Renal cortical epithelial cell (primary cell): ENCODE measurements at regions not wholly inside any gene's neighbourhood (a gene's known extent, or its start where the extent isn't known, plus 50 kb on each side); places are given as distances from the start of the nearest gene placed in this dataset.

Source experiments
- DNase-seq: peaks from one replicate; pipeline ENCODE4 v3.0.0-alpha.2; 2011; ENCODE audit warnings: low read depth

DNA sequence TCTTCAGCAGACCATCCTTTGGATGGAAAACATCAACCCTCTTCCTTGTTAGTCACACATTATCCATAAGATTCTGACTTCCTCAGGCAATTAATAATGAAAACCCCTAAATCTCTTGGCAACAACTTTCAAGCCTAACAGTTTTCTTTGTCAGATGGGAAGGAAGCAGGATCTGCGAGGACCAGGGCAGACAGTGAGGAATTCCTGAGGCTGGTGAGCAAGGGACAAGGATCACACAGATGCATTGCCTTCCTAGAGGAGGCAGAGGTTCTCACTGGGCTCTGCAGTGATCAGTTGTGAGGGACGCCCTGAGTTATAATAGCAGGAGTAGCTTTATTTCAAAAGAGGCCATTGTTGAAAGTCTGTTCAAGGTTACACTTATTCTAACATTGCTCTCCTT is 195.4 kb downstream of the SLIT2 start:
- DNase-seq = no peak

DNA sequence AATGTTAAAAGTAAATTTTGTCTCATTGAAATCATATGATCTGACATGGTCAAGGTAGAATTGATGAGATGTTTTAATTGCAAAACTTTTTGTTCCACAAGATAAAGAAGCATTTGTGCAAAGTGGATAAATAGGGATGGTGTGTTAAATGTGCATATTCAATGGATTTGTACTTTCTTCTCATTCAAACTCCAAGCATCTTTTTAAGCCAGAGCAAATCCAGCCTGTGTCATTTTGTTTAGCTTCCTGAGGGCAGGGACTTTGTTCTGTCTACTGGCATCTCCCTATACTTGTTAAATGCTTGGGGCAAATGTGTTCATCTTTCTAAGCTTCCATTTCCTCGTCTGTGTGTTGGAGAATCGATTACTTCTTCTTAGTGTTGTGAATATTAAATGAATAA is 200.3 kb downstream of the SLIT2 start:
- DNase-seq = no peak

GRCh38 chr4:20454515-20454914 is 202.8 kb downstream of the SLIT2 start:
- no peak for DNase-seq

GRCh38 chr4:20456407-20456806 is 204.7 kb downstream of the SLIT2 start:
- DNase-seq = peak; percentile 51

DNA sequence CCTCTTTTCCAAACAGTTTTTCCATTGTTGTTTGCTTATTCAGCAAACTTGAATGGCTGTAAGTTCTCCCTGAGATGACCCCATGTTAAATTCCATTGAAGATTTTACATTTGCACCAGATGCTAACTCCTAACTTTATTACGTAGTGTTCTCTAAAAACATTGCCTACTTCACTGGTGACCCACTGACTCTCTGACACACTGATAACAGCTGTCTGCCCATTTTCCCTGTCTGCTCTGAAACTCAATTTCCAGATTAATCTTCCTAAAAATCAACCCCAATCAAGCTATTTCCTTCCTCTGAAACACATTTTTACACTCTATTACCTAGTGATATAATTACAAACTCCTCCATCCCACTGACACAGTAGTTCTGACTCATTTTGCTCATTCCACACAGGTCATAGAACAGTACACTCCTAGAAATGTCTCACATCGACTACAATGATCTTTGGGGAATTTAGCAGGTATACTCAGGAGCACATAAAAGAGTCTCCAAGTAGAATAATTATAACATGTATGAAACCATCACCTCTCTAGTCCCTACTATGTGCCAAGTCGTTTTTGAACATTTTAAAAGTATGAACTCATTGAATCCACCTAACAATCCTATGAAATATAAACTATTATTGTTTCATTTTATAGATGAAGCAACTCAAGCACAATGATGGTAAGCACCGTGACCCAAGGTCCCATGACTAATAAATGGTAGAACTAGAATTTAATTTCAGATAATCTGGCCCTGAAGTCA is 210.9 kb downstream of the SLIT2 start:
- peak; percentile 86 for DNase-seq

GRCh38 chr4:20463176-20463430 is 211.4 kb downstream of the SLIT2 start:
- DNase-seq = no peak

DNA sequence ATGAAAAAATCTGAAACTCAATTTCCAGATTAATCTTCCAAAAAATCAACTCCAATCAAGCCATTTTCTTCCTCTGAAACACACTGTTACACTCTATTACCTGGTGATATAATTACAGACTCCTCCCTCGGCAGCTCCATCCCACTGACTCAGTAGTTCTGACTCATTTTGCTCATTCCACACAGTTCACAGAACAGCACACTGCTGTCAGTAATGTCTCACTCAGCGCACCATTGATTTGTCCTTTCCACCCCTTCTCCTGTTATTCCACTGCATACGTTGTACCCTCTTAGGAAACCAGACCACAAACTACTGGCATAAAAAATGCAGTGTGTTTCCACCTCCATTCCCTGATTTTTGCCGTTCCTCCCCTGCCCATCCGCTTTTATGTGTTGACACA is 212.7 kb downstream of the SLIT2 start:
- DNase-seq = peak; percentile 97

DNA sequence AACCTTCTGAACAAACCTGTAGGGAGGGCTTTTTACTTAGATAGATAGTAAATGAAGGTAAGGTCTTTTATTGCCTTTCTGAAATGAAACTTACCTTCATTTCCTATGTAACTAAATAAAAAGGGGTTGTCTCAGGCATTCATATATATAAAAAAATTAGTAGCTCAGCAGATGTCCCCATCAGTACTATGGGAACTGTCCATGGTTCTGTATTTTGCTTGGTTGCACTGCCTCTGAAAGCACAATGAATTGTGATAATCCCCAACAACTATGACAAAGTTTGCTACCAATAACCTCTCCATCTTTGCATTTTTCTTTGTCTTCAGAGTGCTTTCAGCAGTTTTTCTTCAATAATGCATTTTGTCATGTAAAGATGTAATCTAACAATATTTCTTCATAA is 222.4 kb downstream of the SLIT2 start:
- DNase-seq = peak; percentile 25

DNA sequence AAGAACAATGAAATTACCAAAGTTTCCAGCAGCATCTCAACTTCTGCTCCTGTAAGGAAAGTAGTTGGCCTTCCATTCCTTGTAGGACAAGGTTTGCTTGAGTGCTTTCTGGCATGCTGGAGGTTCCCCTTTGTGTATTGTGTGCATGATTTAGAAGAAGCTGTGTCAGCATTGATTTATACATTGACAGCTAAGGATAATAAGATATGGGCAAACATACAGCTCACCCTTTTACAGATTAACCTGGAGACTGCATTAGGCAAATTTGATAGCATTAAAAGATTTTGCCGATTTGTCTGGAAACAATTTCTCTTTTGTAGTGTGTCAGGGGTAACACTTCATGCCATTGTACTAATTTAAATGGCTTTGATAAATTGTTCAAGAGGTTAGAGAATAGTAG is 221.8 kb upstream of the PACRGL start:
- DNase-seq = no peak

GRCh38 chr4:20480165-20480947 is 219.9 kb upstream of the PACRGL start:
- DNase-seq = no peak

DNA sequence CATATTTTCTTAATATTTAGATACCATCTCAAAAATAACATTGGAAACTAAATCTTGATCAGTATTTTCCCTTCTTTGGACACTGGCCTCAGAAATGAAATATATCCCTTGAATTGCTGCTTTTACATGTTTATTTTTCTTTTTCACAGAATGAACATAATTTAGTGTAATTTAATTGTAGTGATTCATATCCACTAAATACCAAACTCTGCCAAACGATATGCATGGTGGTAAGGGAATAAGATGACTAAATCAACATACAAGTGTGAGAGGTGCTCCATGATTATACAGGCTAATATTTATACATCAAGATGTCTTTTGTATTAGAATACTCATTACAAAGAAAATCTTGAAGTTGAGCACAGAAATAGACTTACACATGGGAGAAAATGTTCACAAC is 216.8 kb upstream of the PACRGL start:
- DNase-seq = no peak

- DNase-seq = no peak
These were observed 213.8 kb upstream of the PACRGL start for GRCh38 chr4:20486433-20486832.

DNA sequence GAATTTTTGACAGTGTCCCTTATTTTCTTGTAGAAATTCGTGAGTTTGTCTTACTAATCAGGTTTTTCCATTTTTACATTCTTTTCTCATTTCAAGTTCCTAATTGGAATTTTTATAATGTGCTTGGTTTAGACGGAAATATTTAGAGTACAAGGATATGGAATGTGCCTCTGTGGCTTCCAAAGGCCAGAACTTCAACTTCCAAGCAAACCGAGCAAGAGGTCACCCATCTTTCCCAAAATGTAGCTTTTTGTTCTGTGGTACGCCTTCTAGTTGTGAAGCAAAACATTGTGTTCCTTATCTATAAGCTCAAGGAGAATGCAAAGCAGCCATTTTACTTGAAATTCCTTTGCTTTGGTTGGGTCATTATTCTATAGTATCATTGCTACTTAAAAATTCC is 212.8 kb upstream of the PACRGL start:
- DNase-seq = no peak

GRCh38 chr4:20487852-20488251 is 212.4 kb upstream of the PACRGL start:
- peak; percentile 14 for DNase-seq

GRCh38 chr4:20490734-20491133 is 209.5 kb upstream of the PACRGL start:
- DNase-seq = no peak

- DNase-seq = peak; percentile 3
These were observed 206.4 kb upstream of the PACRGL start for GRCh38 chr4:20493761-20494353.

- no peak for DNase-seq
These were observed 204.2 kb upstream of the PACRGL start for GRCh38 chr4:20496068-20496467.

DNA sequence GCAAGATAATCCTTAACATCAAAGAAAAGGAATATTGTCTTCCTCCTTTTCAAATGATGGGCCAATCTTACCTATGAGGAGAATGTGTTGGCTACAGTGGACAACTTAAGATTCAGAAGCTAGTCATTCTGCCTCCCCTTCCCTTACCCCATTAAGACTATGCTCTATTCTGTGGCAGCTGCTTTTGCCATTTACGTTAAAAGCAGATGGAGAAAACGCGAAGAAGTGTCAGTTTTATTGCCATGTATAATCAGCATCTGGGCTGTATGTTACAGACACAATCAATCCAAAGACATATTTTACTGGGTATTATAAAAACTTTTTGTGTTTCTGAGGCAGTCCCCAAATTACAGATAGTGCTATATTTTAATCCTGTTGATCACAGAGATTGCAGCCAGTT is 196.1 kb upstream of the PACRGL start:
- DNase-seq = no peak

GRCh38 chr4:20505927-20506326 is 194.3 kb upstream of the PACRGL start:
- DNase-seq = no peak

DNA sequence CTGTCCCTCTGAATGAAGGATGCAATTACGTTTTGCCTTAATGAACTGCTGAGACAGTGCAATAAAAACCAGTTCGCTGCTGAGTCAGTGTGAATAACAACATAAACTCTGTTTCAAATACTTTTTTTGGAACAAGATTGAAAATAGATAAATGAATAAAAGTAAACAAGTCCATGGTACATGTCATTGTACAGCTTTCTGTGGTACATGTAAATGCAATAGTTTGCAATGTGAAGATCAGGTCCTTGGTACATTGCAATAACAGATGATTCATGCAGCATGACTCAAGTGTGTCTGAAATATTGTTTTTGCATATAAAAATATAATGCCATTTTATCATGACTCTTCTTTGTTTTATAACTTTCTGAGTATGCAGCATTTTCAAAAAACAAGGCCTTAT is 193.4 kb upstream of the PACRGL start:
- peak; percentile 22 for DNase-seq

GRCh38 chr4:20509315-20509714 is 190.9 kb upstream of the PACRGL start:
- DNase-seq = no peak

DNA sequence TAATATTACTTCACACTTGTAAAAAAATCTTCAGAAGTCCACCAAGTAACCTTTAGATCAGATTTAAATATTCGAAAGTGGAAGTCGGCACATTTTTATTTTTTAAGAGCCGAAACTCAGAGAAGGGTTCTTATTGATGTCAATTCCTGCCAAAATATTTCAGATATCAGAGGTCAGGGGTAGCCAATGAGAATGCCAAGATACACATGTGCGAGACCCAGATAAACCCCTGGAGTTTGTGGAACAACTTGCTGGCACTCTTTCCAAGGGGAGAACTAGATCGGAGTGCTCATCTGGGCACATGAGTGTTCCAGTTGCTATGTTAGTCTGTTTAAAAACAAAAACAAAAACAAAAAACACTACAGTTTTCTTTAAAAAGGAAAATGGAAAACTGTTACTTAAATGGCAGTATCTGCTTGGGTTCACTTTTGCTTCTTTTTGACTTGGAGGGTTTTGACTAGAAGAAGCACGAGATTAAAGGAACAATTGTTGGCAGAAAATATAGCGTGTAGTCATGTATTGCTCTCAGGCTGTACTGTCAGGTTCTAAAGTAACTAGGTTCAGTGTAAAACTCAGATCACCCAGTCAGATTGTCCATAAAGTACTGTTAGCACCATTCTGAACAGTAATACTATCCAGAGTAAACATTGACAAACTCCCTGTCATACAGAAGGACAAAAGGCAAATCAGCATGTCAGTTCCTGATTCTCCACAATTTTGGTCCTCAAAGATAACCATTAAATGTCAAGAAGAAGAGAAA is 188.0 kb upstream of the PACRGL start:
- DNase-seq = no peak

DNA sequence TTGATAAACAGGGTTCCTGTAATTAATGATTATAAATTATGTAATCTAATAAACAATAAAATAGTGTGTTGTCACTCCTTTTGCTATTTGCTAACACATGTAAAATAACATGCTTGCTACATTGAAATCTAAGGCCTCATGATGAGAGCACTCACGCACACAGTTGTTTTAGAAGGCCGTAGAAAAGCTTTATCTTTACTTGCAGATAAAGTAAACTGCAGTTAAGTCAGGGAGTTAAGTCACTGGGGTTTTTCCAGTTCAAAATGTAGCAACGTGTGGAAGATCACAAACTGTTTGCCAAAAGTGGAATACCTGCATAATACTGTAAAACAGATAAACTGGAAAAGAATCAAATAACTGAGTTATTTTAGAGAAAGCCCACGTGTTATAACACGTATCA is 187.3 kb upstream of the PACRGL start:
- DNase-seq = no peak
